ENCODE measurements at regions not wholly inside any gene's neighbourhood (a gene's known extent, or its start where the extent isn't known, plus 50 kb on each side); places are given as distances from the start of the nearest gene placed in this dataset.

DNA sequence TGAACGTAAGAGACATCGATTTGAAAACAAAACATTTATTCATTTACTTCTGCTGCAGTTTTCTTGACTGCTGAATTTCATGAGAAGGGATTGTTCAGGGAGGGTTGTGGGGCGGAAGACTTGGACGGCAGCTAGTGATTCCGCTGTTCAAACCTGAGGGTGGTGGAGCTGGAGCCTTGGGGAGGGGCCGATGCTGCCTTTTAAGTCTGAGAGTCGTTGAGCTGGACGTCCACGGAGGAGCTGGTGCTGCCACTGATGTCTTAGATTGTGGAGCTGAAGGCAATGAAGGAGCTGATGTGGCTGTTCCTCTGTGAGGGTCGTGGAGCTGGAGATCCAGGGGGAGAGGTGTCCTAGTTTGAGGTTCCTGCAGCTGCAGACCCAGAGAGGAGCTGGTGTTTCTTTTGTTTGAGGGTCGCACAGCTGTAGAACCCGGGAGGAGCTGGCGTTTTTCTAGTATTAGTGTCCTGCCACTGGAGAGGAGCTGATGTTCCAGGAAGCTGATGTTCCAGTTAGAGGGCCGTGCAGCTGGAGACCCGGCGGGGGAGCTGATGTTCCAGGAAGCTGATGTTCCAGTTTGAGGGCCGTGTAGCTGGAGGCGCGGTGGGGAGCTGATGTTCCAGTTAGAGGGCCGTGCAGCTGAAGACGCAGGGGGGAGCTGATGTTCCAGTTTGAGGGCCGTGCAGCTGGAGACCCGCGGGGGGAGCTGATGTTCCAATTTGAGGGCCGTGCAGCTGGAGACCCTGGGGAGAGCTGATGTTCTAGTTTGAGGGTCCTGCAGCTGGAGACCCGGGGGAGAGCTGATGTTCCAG, 150.9 kb downstream of the RTP5 start:
- TF ChIP-seq SIN3A (IDR thresholded peaks at IDR 0.05; ENCODE audit: borderline replicate concordance, insufficient read depth, low read length) = no peak
- no peak for TF ChIP-seq TAF1 (IDR thresholded peaks at IDR 0.05; ENCODE audit: borderline replicate concordance, insufficient read depth, low read length)
